ENCODE measurements at regions not wholly inside any gene's neighbourhood (a gene's known extent, or its start where the extent isn't known, plus 50 kb on each side); places are given as distances from the start of the nearest gene placed in this dataset.

DNA sequence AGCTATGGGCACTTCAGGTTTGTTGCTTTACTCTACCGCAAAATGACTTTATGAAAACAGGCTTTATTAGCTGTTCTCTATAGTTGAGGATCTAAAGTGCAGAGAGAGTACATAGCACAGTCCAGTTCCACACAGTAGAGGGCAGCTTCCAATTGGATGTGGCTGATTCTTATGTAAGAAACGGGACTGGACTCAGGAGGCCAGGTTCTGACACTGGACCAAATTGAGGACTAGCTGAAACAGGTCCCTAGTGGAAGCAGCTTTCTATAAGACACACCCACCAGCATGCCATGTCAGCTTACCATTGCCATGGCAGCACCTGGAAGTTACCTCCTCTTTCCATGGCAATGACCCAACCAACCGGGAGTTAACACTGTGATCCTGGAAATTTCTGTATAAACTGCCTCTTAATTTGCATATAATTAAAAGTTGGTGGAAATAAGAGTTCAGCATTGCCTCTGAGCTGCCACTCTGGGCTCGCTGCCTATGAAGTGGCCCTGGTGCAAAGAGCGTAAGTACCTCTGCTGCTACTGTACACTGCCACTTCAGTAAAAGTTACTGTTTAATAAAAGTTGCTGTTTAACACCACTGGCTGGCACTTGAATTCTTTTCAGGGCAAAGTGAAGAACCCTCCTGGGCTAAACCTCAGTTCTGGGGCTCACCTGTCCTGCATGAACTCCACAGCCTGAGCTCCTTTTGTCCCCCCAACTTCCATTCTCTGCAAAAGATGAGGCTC lies 211.9 kb upstream of the SLC10A2 start:
- DNase-seq (ENCODE audit: low spot score), result no peak

DNA sequence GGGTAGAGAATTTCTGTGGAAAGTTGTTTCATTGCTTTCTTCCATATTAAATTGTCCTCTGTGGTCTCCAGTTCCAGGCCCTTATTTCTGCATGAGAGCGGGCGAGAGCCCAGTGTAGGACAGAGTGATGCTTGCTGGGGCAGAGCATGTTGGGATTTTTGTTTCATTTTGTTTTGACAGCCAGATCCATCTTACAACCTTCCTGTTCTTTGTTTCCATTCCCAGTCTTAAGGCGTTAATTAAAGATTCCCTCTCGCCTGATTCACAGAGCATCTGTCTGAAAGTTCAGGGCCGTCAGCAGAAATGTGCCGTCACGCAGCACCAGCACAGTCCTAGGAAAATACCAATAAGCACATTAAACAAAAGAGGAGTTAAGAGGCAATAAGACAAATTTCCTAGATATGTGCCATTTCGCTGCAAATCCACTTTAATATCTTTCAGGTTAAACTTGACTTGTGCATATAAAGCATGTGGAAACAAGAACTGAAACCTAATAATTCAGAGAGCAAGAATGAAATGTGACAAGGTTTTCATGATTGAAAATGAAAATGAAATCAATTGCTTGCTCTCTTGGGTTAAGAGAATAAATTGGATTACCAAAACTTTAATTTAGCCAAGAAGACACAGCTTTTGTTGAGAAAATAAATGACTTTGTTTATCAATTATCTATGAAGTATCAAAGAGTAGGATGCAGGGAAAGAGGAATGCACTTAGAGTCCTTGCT lies 210.7 kb upstream of the SLC10A2 start:
- no peak for DNase-seq (ENCODE audit: low spot score)

- DNase-seq (ENCODE audit: low spot score), result no peak
Observed at GRCh38 chr13:103275722-103276121, 209.5 kb upstream of the SLC10A2 start.

DNA sequence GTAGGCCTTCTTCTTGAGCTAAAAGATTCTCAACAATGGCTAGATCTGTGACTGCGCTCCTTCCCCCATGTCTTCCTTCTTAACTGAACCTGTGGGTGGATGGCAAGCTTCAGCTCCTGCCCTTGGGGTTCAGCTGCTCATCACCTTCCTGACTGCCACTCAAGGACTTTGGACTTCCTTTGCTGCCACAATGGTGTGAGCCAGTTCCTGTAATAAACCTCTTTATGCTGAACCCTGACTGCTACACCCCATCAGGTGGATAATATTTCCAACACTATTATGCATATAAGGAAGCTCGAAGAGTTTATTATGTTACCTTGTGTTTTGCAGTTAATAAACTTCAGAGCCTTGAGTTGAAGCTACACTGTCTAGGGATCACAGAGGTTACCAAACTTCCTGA lies 208.9 kb upstream of the SLC10A2 start:
- no peak for DNase-seq (ENCODE audit: low spot score)

DNA sequence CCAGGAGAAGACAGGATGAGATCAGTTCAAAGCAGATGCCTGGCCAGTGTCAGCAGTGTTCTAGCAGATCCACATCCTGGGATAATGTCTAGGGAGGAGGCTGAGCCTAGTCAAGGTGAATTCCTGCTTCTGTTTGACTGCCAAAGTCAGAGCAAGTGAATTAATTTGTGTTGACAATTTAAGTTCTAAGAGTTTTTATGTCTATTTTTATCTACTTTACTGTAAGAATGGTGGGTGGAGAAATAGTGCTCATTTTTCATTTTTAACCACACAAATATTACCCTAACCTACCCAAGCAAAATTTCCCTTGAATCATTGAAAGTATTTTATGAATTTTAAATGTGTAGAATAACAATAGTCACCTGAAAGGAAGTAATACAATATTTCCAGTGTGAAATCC lies 207.6 kb upstream of the SLC10A2 start:
- DNase-seq (ENCODE audit: low spot score), result no peak

- no peak for DNase-seq (ENCODE audit: low spot score)
Observed at GRCh38 chr13:103272770-103273169, 206.6 kb upstream of the SLC10A2 start.

DNA sequence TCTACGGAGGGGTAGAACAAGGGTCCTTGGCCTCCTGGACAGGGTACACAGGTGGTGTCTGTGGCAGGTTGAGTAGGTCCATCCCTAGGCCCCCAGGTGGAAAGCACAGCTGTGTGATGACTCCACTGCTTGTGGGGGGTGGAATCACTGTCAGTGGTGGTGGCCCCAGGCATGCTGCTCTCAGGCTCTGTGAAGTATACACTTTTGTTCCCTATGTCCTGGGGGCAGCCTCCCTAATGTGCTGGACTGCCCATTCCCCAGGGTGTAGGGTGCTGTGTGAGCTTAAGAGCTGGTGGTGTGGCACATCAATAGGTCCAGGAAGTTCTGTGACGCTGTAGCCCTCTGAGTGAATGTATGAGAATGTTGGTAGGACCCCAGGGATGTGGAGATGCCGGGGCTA lies 197.2 kb upstream of the SLC10A2 start:
- DNase-seq (ENCODE audit: low spot score), result no peak

DNA sequence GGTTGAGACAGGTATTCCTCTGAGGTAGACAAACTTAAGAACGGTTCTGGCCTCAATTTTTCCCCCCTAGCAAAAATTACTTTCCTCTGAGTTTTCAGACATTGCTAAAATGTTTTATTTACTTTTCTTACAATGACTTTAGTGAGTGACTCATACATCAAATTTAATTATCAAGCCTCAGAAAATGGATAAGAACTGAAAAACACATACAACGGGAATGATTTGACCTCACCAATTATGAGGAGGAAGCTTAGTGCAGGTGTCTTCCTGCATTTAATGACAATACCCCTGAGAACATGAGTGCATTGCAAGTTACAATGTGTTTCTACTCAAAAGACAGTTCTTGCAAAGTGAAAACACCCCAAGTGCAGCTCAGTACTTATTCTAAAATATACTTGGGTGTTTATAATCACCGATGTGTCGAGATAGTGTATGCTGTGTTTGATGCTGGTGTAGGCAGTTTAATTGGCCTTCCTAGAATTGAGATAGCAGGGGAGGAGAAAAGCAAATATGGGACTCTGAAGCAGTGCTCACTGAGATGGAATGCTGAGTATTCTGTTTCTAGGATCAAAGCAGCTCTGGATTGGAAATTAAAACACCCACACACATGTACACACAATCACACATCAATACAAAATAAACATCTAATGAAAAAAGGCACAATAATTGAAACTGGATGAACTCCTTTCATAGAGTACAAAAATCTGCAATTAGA lies 189.5 kb upstream of the SLC10A2 start:
- no peak for DNase-seq (ENCODE audit: low spot score)

DNA sequence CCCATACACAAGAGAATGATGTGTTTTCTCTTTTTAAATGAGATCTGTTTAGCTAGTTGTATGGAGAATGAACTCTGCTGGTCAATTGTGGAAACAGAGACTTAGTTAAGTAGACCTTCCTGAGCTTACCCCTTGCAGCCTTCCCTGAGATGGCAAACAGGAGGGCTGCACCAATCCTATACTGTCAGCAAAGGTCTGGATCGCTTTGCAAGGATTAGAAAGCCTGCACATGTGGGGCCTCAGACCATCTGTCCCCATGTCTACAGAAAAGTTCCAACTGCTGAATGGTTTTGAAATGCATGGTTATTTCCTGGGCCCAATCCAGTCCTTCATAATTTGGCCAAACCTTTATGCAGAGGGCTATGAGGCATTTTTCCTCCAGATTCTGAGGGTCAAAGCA lies 183.9 kb upstream of the SLC10A2 start:
- no peak for DNase-seq (ENCODE audit: low spot score)

GRCh38 chr13:103246581-103247200 lies 180.5 kb upstream of the SLC10A2 start:
- no peak for DNase-seq (ENCODE audit: low spot score)

DNA sequence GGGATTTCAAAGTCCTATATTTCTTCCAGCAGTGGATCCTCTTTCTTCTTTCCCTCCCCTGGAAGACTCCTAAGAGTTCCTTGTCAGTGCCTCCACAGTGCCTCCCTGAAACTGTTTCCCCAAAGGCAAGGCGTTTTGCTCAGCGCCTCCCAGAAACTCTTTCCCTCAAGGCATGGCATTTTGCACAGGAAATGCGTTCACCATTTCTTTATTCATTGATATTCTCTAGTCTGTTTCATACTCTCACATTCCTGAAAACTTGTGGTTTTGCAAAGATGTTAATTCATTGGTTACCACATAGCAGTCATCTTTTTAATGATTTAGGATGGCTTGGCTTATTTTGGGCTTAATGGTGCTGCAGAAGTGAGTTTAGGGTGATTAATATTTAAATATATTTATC lies 177.3 kb upstream of the SLC10A2 start:
- DNase-seq (ENCODE audit: low spot score), result no peak

DNA sequence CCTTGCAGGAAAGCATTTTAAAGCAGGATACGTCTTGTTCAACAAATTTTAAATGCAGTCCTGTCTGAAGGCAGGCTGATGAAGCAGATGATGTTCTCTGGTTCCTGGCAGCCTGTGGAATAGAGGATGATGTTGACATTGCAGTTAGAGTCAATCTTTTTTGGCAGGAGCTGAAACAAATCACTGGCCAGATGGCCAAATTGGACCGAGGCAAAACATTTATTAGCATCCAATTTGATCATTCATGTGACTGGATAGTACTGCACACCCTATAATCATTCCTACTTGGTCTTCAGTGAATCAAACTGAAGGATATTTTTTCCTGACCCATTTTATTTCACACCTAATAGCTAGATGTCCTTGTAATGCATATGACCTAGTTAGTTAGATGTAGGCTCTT lies 172.2 kb upstream of the SLC10A2 start:
- DNase-seq (ENCODE audit: low spot score), result no peak

- no peak for DNase-seq (ENCODE audit: low spot score)
Observed at GRCh38 chr13:103236213-103236612, 170.0 kb upstream of the SLC10A2 start.

GRCh38 chr13:103229674-103230073 lies 163.5 kb upstream of the SLC10A2 start:
- DNase-seq (ENCODE audit: low spot score), result no peak

DNA sequence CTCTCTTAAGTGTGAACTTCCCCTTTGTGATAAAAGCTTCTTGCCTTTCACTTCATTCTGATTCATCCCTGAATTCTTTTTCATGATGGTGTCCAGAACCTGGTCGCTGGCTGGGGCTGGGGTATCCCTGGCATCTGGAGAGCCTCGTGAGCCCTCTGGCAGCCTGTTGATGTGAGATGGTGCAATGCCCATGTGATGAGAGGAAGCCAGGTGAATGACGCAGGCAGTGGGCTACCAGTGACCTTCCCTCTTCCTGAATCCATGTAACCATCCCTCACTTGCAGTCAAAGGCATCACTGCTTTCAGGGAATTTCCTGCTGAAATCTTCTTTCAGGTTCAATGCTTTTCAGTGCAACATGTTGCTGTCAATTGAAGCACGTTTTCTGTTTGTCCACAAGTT lies 158.6 kb upstream of the SLC10A2 start:
- no peak for DNase-seq (ENCODE audit: low spot score)

DNA sequence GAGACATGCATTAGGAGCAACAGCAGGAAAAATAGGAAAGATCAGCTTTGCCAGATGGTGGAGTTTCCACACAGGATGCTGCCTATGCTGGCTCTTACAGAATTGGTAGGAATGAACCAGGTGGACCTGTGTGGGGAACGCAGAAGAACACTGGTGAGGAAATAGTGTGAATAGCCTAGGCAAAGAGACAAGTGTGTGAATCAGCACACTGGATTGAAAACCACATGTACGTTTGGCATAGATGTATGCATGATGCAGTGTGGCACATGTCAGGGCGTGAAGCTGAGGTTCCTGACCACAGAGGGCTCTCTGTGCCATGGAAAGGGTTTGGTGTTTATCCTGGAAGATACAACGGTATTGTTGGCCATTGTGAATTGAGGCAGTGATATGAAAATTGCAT lies 156.5 kb upstream of the SLC10A2 start:
- DNase-seq (ENCODE audit: low spot score), result no peak

GRCh38 chr13:103218253-103218652 lies 152.0 kb upstream of the SLC10A2 start:
- DNase-seq (ENCODE audit: low spot score), result no peak

DNA sequence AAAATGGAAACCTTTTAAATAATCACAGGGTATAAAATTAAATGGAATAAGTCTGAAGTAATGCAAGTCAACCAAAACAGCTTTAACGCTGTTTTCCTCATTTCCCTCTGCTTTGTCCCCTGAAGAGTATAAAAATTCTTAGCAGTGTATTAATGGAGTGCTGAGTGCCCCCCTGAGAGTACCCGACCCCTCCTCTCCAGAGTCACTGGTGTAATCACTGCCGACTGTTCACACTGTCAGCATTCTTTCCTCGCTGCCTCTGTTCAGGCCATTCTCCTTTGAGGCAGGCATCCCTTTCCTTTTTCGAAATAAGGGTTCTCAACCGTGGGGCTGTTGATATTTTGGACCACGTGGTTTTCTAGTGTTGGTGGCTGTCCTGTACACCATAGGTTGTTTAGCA lies 146.9 kb upstream of the SLC10A2 start:
- DNase-seq (ENCODE audit: low spot score), result no peak

DNA sequence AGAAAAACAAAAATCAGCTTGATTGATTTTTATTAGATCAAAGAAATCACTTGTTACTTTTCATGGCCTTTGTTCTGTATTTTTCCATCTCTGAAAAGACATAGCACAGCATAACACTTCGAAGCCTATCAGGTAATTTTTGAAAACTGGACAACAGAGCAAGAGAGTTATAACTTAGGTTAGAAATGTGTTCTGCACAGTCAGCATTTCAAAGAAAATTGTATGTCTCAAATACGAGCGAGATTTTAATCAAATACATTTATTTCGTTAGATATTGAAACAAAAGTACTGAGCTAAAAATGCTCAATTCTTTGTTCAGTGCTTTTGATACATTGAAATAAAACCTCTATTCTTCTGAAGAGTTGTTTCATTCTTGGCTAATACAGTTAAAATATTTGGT lies 144.1 kb upstream of the SLC10A2 start:
- no peak for DNase-seq (ENCODE audit: low spot score)

GRCh38 chr13:103203735-103204330 lies 137.6 kb upstream of the SLC10A2 start:
- no peak for DNase-seq (ENCODE audit: low spot score)

DNA sequence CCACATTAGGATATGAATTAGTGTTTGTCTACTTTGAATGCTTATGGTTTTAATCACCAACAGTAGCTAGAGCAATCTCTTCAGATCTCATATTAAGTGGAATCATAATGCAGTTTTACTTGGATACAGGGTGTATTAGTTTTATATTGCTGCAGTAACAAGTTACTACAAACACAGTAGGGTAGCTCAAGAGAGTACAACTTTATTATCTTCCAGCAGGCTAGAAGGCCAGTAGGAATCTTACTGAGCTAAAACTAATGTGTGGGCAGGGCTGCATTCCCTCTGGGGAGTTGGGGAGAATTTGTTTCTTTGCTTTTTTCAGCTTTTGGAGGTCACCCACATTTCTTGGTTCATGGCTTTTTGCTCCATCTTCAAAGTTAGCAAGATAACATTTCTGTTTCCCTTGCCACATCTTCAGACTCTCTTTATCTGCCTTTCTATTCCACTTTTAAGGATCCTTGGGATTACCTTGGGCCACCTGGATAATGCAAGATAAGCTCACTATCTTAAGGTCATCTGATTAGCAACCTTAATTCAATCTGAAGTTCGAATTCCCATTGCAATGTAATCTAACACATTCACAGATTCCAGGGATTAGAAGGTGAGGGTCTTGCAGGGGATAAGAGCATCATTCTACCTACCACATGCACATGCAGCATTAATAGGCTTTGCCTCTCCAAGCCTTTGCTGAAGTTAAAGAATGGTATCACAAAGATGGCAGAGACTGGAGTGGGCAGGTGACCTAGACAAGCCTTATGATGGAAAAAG lies 134.1 kb upstream of the SLC10A2 start:
- no peak for DNase-seq (ENCODE audit: low spot score)
